Fibroblast of lung (primary cell): ENCODE measurements at regions not wholly inside any gene's neighbourhood (a gene's known extent, or its start where the extent isn't known, plus 50 kb on each side); places are given as distances from the start of the nearest gene placed in this dataset.
A peak's percentile ranks its signal among the peaks of the same experiment; 100 is the strongest.

Experiments
- DNase-seq, 2 donors: peaks; one replicate each; pipeline versions ENCODE4 v3.0.0 to v3.0.0-alpha.2; 2010; ENCODE audit warnings: low read depth in 2 of 2
- H2AFZ ChIP-seq: 2 replicates; pipeline ENCODE4 v1.5.1; 2012; ENCODE audit warnings: low read length, control low read depth, inconsistent platforms
- H3K27ac ChIP-seq: 2 replicates; pipeline ENCODE4 v1.5.1; 2011; ENCODE audit warnings: low read length, control low read depth; ENCODE audit not compliant: insufficient read depth
- H3K27me3 ChIP-seq: 2 replicates; pipeline ENCODE4 v1.5.1; 2011; ENCODE audit warnings: mild to moderate bottlenecking, low read length; ENCODE audit not compliant: control insufficient read depth, insufficient read depth
- H3K36me3 ChIP-seq: 2 replicates; pipeline ENCODE4 v1.5.1; 2011; ENCODE audit warnings: low read length; ENCODE audit not compliant: control insufficient read depth, insufficient read depth
- H3K4me1 ChIP-seq: 2 replicates; pipeline ENCODE4 v1.5.1; 2011; ENCODE audit warnings: low read length; ENCODE audit not compliant: control insufficient read depth, insufficient read depth; ENCODE audit errors: extremely low read depth
- H3K4me2 ChIP-seq: 2 replicates; pipeline ENCODE4 v1.5.1; 2011; ENCODE audit warnings: low read length, control low read depth; ENCODE audit not compliant: insufficient read depth; ENCODE audit errors: extremely low read depth
- H3K4me3 ChIP-seq, 4 experiments: fragments of 200-600 bp in 1 of 4; sonication (generic) in 1 of 4; replicated peaks in 1 of 4; 2 replicates each; pipeline ENCODE4 v1.5.1; 2011 to 2016; ENCODE audit warnings: low read length in 4 of 4, low read depth in 3 of 4, mild to moderate bottlenecking in 3 of 4, control low read depth in 2 of 4, inconsistent platforms in 1 of 4, mixed read lengths in 1 of 4; ENCODE audit not compliant: insufficient read depth in 1 of 4; ENCODE audit errors: control extremely low read depth in 1 of 4
- H3K79me2 ChIP-seq: 2 replicates; pipeline ENCODE4 v1.5.1; 2012; ENCODE audit warnings: mild to moderate bottlenecking, low read length, inconsistent platforms; ENCODE audit not compliant: control insufficient read depth, insufficient read depth
- H3K9ac ChIP-seq: 2 replicates; pipeline ENCODE4 v1.5.1; 2011; ENCODE audit warnings: mild to moderate bottlenecking, low read length, control low read depth; ENCODE audit not compliant: insufficient read depth
- H3K9me3 ChIP-seq: 2 replicates; pipeline ENCODE4 v1.5.1; 2012; ENCODE audit warnings: low read depth, low read length; ENCODE audit not compliant: control insufficient read depth, insufficient read depth
- H4K20me1 ChIP-seq: 2 replicates; pipeline ENCODE4 v1.5.1; 2011; ENCODE audit warnings: low read length; ENCODE audit not compliant: control insufficient read depth, insufficient read depth; ENCODE audit errors: extremely low read depth
- EZH2 ChIP-seq: IDR thresholded peaks from 2 replicates; pipeline ENCODE4 v1.5.1; 2012; ENCODE audit warnings: low read length, control low read depth, mild to moderate bottlenecking; ENCODE audit errors: missing control alignments
- TF ChIP-seq, protein P1 (sequence below), 2 donors: IDR thresholded peaks in 1 of 2; conservative IDR thresholded peaks in 1 of 2; 1 replicate in 1 of 2; 2 replicates in 1 of 2; pipeline ENCODE4 v1.5.1; 2011 to 2012; ENCODE audit warnings: low read length in 2 of 2, control low read depth in 1 of 2, inconsistent platforms in 1 of 2, low read depth in 1 of 2, mild to moderate bottlenecking in 1 of 2

DNA sequence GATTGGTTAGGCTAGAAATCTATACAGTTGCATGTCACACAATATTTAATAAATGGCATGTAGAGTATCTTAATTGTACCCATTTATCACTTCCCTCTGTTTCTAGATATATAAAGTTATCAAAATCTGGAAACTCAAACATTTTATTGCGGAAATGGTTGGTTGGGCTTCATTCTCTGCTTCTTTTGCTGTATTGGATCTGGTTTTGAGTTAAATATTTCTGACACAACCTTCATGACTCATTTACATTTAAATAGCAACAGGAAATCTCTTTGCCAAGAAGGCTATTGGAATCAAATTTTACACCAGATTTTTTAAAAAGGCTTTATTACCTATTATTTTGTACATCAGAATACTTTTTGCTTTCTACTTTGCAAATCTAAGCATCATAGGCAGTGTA, 153.8 kb downstream of the EBLN2 start:
- H3K4me3 ChIP-seq = no peak overlapping the region
- no peaks in the 10 kb centered on the region for H3K9me3 ChIP-seq
- no peaks in the 10 kb centered on the region for H3K4me1 ChIP-seq
- H3K9ac ChIP-seq = no peak overlapping the region
- H3K27ac ChIP-seq = no peak overlapping the region
- H2AFZ ChIP-seq = no peak overlapping the region
- H3K27me3 ChIP-seq = no peaks in the 10 kb centered on the region
- no peaks in the 10 kb centered on the region for H3K79me2 ChIP-seq
- DNase-seq = peak; percentile 4 to 57
- H3K36me3 ChIP-seq = no peaks in the 10 kb centered on the region
- H3K4me2 ChIP-seq = no peak overlapping the region
- no peaks in the 10 kb centered on the region for H4K20me1 ChIP-seq
- TF ChIP-seq, protein P1, sequence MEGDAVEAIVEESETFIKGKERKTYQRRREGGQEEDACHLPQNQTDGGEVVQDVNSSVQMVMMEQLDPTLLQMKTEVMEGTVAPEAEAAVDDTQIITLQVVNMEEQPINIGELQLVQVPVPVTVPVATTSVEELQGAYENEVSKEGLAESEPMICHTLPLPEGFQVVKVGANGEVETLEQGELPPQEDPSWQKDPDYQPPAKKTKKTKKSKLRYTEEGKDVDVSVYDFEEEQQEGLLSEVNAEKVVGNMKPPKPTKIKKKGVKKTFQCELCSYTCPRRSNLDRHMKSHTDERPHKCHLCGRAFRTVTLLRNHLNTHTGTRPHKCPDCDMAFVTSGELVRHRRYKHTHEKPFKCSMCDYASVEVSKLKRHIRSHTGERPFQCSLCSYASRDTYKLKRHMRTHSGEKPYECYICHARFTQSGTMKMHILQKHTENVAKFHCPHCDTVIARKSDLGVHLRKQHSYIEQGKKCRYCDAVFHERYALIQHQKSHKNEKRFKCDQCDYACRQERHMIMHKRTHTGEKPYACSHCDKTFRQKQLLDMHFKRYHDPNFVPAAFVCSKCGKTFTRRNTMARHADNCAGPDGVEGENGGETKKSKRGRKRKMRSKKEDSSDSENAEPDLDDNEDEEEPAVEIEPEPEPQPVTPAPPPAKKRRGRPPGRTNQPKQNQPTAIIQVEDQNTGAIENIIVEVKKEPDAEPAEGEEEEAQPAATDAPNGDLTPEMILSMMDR (conservative IDR thresholded peaks at IDR 0.05 in 1 of 2, IDR thresholded peaks at IDR 0.05 in 1 of 2; ENCODE audit: low read depth in 1 of 2, low read length in 2 of 2) = no peak
- no peak for TF ChIP-seq EZH2

DNA sequence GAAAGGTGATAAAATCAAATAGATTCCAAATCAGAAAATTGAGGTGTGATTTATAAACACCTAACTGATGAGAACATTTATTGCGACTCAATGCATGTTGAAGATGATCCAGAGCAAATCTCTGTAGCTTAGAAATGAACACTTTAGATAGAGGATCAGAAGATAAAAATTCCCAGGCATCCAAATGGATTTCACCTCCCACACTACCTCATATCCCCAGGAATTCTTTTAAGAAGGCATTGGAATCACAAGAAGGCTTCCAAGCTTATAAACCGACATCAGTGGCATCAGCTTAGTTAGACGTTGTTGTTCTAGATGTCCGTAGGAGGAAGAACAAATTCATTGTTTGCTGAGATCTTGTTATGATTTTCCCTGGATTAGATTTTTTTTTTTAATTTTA, 154.4 kb downstream of the EBLN2 start:
- no peak for TF ChIP-seq EZH2
- Histone ChIP-seq H3K27ac (no peak overlapping the region), H3K4me3 (no peak overlapping the region), H3K4me1 (no peaks in the 10 kb centered on the region), H3K36me3 (no peaks in the 10 kb centered on the region), H3K27me3 (no peaks in the 10 kb centered on the region), H3K9ac (no peak overlapping the region), H4K20me1 (no peaks in the 10 kb centered on the region), H2AFZ (no peak overlapping the region), H3K4me2 (no peak overlapping the region), H3K9me3 (no peaks in the 10 kb centered on the region), H3K79me2 (no peaks in the 10 kb centered on the region)
- DNase-seq = peak in 1 of 2 donors; percentile 53

DNA sequence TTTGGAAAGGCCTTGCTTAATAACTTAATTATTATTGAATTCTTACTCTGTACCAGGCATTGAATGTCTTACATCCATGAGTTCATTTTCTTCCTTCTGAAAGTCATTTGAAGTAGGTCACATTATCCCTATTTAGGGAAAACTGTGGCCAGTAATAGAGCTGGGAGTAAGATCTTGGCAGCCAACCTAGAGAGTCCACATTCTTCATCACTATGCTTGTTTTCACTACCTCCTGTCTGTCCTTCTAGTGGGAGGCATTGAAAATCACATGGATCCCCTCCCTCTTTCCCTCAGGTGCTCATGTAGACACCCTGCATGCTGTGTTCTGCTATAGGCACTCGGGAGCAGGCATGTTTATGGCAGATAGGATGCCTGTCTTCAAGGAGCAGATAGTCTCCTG, 154.9 kb downstream of the EBLN2 start:
- no peak overlapping the region for H3K4me2 ChIP-seq
- TF ChIP-seq EZH2 = no peak
- TF ChIP-seq, protein P1 (conservative IDR thresholded peaks at IDR 0.05 in 1 of 2, IDR thresholded peaks at IDR 0.05 in 1 of 2; ENCODE audit: low read depth in 1 of 2, low read length in 2 of 2) = no peak
- H2AFZ ChIP-seq = no peak overlapping the region
- H3K9me3 ChIP-seq = no peaks in the 10 kb centered on the region
- H3K4me3 ChIP-seq = no peak overlapping the region
- H3K27me3 ChIP-seq = no peaks in the 10 kb centered on the region
- H3K9ac ChIP-seq = no peak overlapping the region
- no peaks in the 10 kb centered on the region for H3K4me1 ChIP-seq
- H3K36me3 ChIP-seq = no peaks in the 10 kb centered on the region
- peak in 1 of 2 donors; percentile 29 for DNase-seq
- no peaks in the 10 kb centered on the region for H4K20me1 ChIP-seq
- no peak overlapping the region for H3K27ac ChIP-seq
- no peaks in the 10 kb centered on the region for H3K79me2 ChIP-seq

DNA sequence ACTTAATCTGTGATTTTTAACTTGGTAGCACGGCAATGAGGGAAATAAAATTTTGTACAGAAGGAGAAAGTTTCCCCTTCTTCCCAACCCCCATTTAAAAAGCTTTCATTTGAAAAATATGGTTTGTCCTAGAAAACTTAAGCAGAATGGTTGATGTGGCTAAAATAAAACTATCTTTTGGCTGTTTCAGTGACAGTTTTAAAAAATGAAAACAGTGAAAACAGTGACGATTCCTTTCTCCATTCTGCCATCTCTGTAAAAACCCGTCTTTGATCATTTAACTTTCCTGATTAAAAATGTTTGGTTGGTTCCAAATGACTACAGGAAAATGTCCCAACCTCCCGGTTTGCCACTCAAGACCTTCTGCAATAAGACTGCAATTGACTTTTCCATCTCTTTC, 160.7 kb downstream of the EBLN2 start:
- no peak overlapping the region for H2AFZ ChIP-seq
- DNase-seq = no peak

More for the DNA sequence above, 160.7 kb downstream of the EBLN2 start:
- no peaks in the 10 kb centered on the region for H3K36me3 ChIP-seq
- H3K79me2 ChIP-seq = no peaks in the 10 kb centered on the region
- no peaks in the 10 kb centered on the region for H3K27me3 ChIP-seq
- no peaks in the 10 kb centered on the region for H3K4me1 ChIP-seq
- H3K9ac ChIP-seq = no peak overlapping the region
- H3K4me3 ChIP-seq = no peak overlapping the region
- no peaks in the 10 kb centered on the region for H4K20me1 ChIP-seq
- TF ChIP-seq, protein P1 (conservative IDR thresholded peaks at IDR 0.05 in 1 of 2, IDR thresholded peaks at IDR 0.05 in 1 of 2; ENCODE audit: low read depth in 1 of 2, low read length in 2 of 2) = no peak
- TF ChIP-seq EZH2 = no peak
- no peak overlapping the region for H3K27ac ChIP-seq
- H3K9me3 ChIP-seq = no peaks in the 10 kb centered on the region
- no peak overlapping the region for H3K4me2 ChIP-seq
